ENCODE measurements at regions not wholly inside any gene's neighbourhood (a gene's known extent, or its start where the extent isn't known, plus 50 kb on each side); places are given as distances from the start of the nearest gene placed in this dataset.

- Histone ChIP-seq H3K9me3 (no peaks in the 10 kb centered on the region), H3K4me3 (replicated peaks in 1 of 3) (no peak overlapping the region), H3K27ac (no peak overlapping the region), H3K36me3 (peaks cover 0 to 6% of the 10 kb centered on the region in 2 donors), H3K4me1 (peaks cover 0 to 5% of the 10 kb centered on the region in 2 donors), H3K27me3 (no peaks in the 10 kb centered on the region)
- intact Hi-C loops (cut with DNase I) = no loop called here
- TF ChIP-seq POLR2A (IDR thresholded peaks at IDR 0.05) = no peak
- TF ChIP-seq, protein P1, sequence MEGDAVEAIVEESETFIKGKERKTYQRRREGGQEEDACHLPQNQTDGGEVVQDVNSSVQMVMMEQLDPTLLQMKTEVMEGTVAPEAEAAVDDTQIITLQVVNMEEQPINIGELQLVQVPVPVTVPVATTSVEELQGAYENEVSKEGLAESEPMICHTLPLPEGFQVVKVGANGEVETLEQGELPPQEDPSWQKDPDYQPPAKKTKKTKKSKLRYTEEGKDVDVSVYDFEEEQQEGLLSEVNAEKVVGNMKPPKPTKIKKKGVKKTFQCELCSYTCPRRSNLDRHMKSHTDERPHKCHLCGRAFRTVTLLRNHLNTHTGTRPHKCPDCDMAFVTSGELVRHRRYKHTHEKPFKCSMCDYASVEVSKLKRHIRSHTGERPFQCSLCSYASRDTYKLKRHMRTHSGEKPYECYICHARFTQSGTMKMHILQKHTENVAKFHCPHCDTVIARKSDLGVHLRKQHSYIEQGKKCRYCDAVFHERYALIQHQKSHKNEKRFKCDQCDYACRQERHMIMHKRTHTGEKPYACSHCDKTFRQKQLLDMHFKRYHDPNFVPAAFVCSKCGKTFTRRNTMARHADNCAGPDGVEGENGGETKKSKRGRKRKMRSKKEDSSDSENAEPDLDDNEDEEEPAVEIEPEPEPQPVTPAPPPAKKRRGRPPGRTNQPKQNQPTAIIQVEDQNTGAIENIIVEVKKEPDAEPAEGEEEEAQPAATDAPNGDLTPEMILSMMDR (IDR thresholded peaks at IDR 0.05) = no peak
- 84 to 88% methylated on average over 3 of the region's 3 CpGs for WGBS, 2 donors
- DNase-seq = no peak
Observed at GRCh38 chr1:232463225-232463624, 166.7 kb downstream of the SIPA1L2 start.

- no peak overlapping the region for H3K27ac ChIP-seq
- no peaks in the 10 kb centered on the region for H3K27me3 ChIP-seq
- H3K9me3 ChIP-seq = no peaks in the 10 kb centered on the region
- WGBS, 2 donors = 66 to 72% methylated on average over 4 of the region's 4 CpGs
- no peak for TF ChIP-seq POLR2A (IDR thresholded peaks at IDR 0.05)
- TF ChIP-seq, protein P1 (IDR thresholded peaks at IDR 0.05) = no peak
- peaks cover 0 to 5% of the 10 kb centered on the region in 2 donors for H3K4me1 ChIP-seq
- intact Hi-C loops (cut with DNase I) = no loop called here
- peaks cover 0 to 6% of the 10 kb centered on the region in 2 donors for H3K36me3 ChIP-seq
- H3K4me3 ChIP-seq (replicated peaks in 1 of 3) = no peak overlapping the region
- DNase-seq = no peak
Observed at GRCh38 chr1:232462213-232462612, 167.7 kb downstream of the SIPA1L2 start.

GRCh38 chr1:232459826-232460225 is 170.1 kb downstream of the SIPA1L2 start:
- Histone ChIP-seq H3K4me3 (replicated peaks in 1 of 3) (no peak overlapping the region), H3K9me3 (no peaks in the 10 kb centered on the region), H3K27me3 (no peaks in the 10 kb centered on the region), H3K27ac (no peak overlapping the region), H3K36me3 (peaks cover 0 to 3% of the 10 kb centered on the region in 2 donors), H3K4me1 (peaks cover 0 to 5% of the 10 kb centered on the region in 2 donors)
- 51 to 52% methylated on average over 3 of the region's 3 CpGs for WGBS, 2 donors
- intact Hi-C loops (cut with DNase I) = no loop called here
- TF ChIP-seq, protein P1 (IDR thresholded peaks at IDR 0.05) = no peak
- no peak for TF ChIP-seq POLR2A (IDR thresholded peaks at IDR 0.05)
- DNase-seq = no peak

DNA sequence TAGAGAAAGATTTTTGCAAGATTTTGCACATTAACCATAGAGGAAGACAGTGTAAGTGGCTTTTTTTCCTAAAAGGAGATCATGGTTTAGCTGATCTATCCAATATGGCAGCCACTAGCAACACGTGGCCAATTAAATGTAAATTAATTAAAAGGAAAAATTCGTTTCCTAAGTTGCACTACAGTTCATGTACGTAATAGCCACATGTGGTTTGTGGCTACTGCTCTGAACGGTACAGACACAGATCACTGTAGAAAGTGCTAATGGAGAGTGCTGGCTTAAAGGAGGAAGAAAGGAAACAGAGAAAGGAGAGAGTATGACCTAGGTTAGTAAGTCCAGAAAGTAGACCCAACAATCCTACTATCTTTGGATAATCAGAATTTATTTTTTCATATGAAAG is 170.8 kb downstream of the SIPA1L2 start:
- WGBS, 2 donors = 78 to 86% methylated on average over 4 of the region's 4 CpGs
- H3K27me3 ChIP-seq = no peaks in the 10 kb centered on the region
- no peak overlapping the region for H3K4me3 ChIP-seq (replicated peaks in 1 of 3)
- no peak for DNase-seq
- peaks cover 0 to 5% of the 10 kb centered on the region in 2 donors for H3K4me1 ChIP-seq
- intact Hi-C loops (cut with DNase I) = no loop called here
- H3K9me3 ChIP-seq = no peaks in the 10 kb centered on the region
- H3K27ac ChIP-seq = no peak overlapping the region
- no peaks in the 10 kb centered on the region for H3K36me3 ChIP-seq
- TF ChIP-seq POLR2A (IDR thresholded peaks at IDR 0.05) = no peak
- TF ChIP-seq, protein P1 (IDR thresholded peaks at IDR 0.05) = no peak

GRCh38 chr1:232457595-232457994 is 172.3 kb downstream of the SIPA1L2 start:
- Histone ChIP-seq H3K9me3 (no peaks in the 10 kb centered on the region), H3K4me1 (peaks cover 0 to 5% of the 10 kb centered on the region in 2 donors), H3K36me3 (no peaks in the 10 kb centered on the region), H3K27ac (no peak overlapping the region), H3K27me3 (no peaks in the 10 kb centered on the region), H3K4me3 (replicated peaks in 1 of 3) (no peak overlapping the region)
- WGBS, 2 donors = 93 to 94% methylated on average over 3 of the region's 3 CpGs
- TF ChIP-seq, protein P1 (IDR thresholded peaks at IDR 0.05) = no peak
- TF ChIP-seq POLR2A (IDR thresholded peaks at IDR 0.05) = no peak
- DNase-seq = no peak
- intact Hi-C loops (cut with DNase I) = no loop called here
